H9 (cell line): ENCODE measurements at regions not wholly inside any gene's neighbourhood (a gene's known extent, or its start where the extent isn't known, plus 50 kb on each side); places are given as distances from the start of the nearest gene placed in this dataset.

Experiments
- DNase-seq: peaks from one replicate; pipeline ENCODE4 v3.0.0-alpha.2; 2017
- H2AFZ ChIP-seq: one replicate; pipeline ENCODE4 v1.6.1; 2013; ENCODE audit warnings: mild to moderate bottlenecking, low read length, control low read depth, moderate library complexity
- H2AK5ac ChIP-seq: 2 replicates; pipeline ENCODE4 v1.6.1; 2013; ENCODE audit warnings: low read length, control low read depth, mixed read lengths; ENCODE audit not compliant: insufficient read length
- H2BK120ac ChIP-seq: one replicate; pipeline ENCODE4 v1.6.1; 2013; ENCODE audit warnings: low read depth, mild to moderate bottlenecking, low read length, control low read depth, inconsistent platforms; ENCODE audit not compliant: poor library complexity, severe bottlenecking
- H2BK12ac ChIP-seq: 2 replicates; pipeline ENCODE4 v1.6.1; 2013; ENCODE audit warnings: low read length, control low read depth, mixed read lengths, low read depth; ENCODE audit not compliant: insufficient read length
- H2BK15ac ChIP-seq: 2 replicates; pipeline ENCODE4 v1.6.1; 2013; ENCODE audit warnings: low read depth, low read length, control low read depth
- H2BK20ac ChIP-seq: one replicate; pipeline ENCODE4 v1.6.1; 2013; ENCODE audit warnings: low read depth, mild to moderate bottlenecking, low read length, control low read depth, inconsistent platforms; ENCODE audit not compliant: poor library complexity, severe bottlenecking
- H2BK5ac ChIP-seq: 2 replicates; pipeline ENCODE4 v1.6.1; 2013; ENCODE audit warnings: low read length, control low read depth, mixed read lengths; ENCODE audit not compliant: insufficient read length
- H3K14ac ChIP-seq: 2 replicates; pipeline ENCODE4 v1.6.1; 2013; ENCODE audit warnings: low read length, control low read depth; ENCODE audit not compliant: insufficient read depth
- H3K18ac ChIP-seq: 2 replicates; pipeline ENCODE4 v1.6.1; 2013; ENCODE audit warnings: low read depth, mild to moderate bottlenecking, mixed read lengths, low read length, control low read depth; ENCODE audit not compliant: insufficient read length
- H3K23ac ChIP-seq: 2 replicates; pipeline ENCODE4 v1.6.1; 2013; ENCODE audit warnings: low read length, control low read depth, mixed read lengths, low read depth; ENCODE audit not compliant: insufficient read length
- H3K23me2 ChIP-seq: 2 replicates; pipeline ENCODE4 v1.6.1; 2013; ENCODE audit warnings: low read depth, mild to moderate bottlenecking, mixed read lengths, low read length, control low read depth; ENCODE audit not compliant: insufficient read length, poor library complexity, severe bottlenecking
- H3K27ac ChIP-seq: 2 replicates; pipeline ENCODE4 v1.5.1; 2013; ENCODE audit warnings: low read length, control low read depth, mixed read lengths, low read depth; ENCODE audit not compliant: insufficient read length
- H3K27me3 ChIP-seq: 2 replicates; pipeline ENCODE4 v1.6.1; 2013; ENCODE audit warnings: low read length, control low read depth, inconsistent platforms; ENCODE audit not compliant: insufficient read depth
- H3K4ac ChIP-seq: 2 replicates; pipeline ENCODE4 v1.6.1; 2013; ENCODE audit warnings: low read depth, mild to moderate bottlenecking, control low read depth, inconsistent platforms, low read length, moderate library complexity
- H3K4me1 ChIP-seq: 2 replicates; pipeline ENCODE4 v1.6.1; 2013; ENCODE audit warnings: low read length, control low read depth, inconsistent platforms; ENCODE audit not compliant: insufficient read depth
- H3K4me2 ChIP-seq: 2 replicates; pipeline ENCODE4 v1.6.1; 2013; ENCODE audit warnings: low read length, control low read depth, mixed read lengths; ENCODE audit not compliant: insufficient read length, insufficient read depth
- H3K56ac ChIP-seq: 2 replicates; pipeline ENCODE4 v1.6.1; 2013; ENCODE audit warnings: low read depth, mild to moderate bottlenecking, mixed read lengths, low read length, control low read depth; ENCODE audit not compliant: insufficient read length
- H3K79me1 ChIP-seq: 2 replicates; pipeline ENCODE4 v1.6.1; 2013; ENCODE audit warnings: low read depth, mild to moderate bottlenecking, moderate library complexity, low read length, control low read depth, inconsistent platforms; ENCODE audit not compliant: insufficient read depth, poor library complexity, severe bottlenecking
- H3K79me2 ChIP-seq: 2 replicates; pipeline ENCODE4 v1.6.1; 2013; ENCODE audit warnings: low read length, control low read depth, inconsistent platforms; ENCODE audit not compliant: insufficient read depth
- H3K9ac ChIP-seq: 2 replicates; pipeline ENCODE4 v1.6.1; 2013; ENCODE audit warnings: low read length, control low read depth, mixed read lengths; ENCODE audit not compliant: insufficient read length; ENCODE audit errors: extremely low read depth
- H3K9me3 ChIP-seq: one replicate; pipeline ENCODE4 v1.6.1; 2013; ENCODE audit warnings: low read depth, low read length, inconsistent platforms; ENCODE audit not compliant: control insufficient read depth
- H3T11ph ChIP-seq: one replicate; pipeline ENCODE4 v1.6.1; 2013; ENCODE audit warnings: mild to moderate bottlenecking, low read length, control low read depth, inconsistent platforms
- H4K20me1 ChIP-seq: one replicate; pipeline ENCODE4 v1.6.1; 2013; ENCODE audit not compliant: control insufficient read depth, insufficient read length, insufficient read depth
- H4K5ac ChIP-seq: 2 replicates; pipeline ENCODE4 v1.6.1; 2013; ENCODE audit warnings: low read depth, mild to moderate bottlenecking, mixed read lengths, low read length, control low read depth; ENCODE audit not compliant: insufficient read length
- H4K8ac ChIP-seq: replicated peaks from 2 replicates; pipeline ENCODE4 v1.6.1; 2013; ENCODE audit warnings: low read length, control low read depth, mixed read lengths, low read depth; ENCODE audit not compliant: insufficient read length
- H4K91ac ChIP-seq: 2 replicates; pipeline ENCODE4 v1.6.1; 2013; ENCODE audit warnings: low read depth, mild to moderate bottlenecking, moderate library complexity, mixed read lengths, low read length, control low read depth; ENCODE audit not compliant: insufficient read length
- H3K27ac Mint-ChIP-seq, 3 experiments: 2 replicates in 2 of 3; 3 replicates in 1 of 3; pipeline ENCODE4 v1.8.0; 2020 to 2021; ENCODE audit warnings: mixed read lengths in 3 of 3, mild to moderate bottlenecking in 1 of 3, moderate library complexity in 1 of 3
- H3K27me3 Mint-ChIP-seq: 2 replicates; pipeline ENCODE4 v1.8.0; 2021; ENCODE audit warnings: low read depth, mild to moderate bottlenecking, moderate library complexity, mixed read lengths
- H3K36me3 Mint-ChIP-seq, 3 experiments: 2 replicates in 2 of 3; 3 replicates in 1 of 3; pipeline ENCODE4 v1.8.0; 2020 to 2021; ENCODE audit warnings: low read depth in 3 of 3, mixed read lengths in 3 of 3; ENCODE audit not compliant: insufficient read depth in 1 of 3
- H3K4me1 Mint-ChIP-seq, 2 experiments: 2 replicates each; pipeline ENCODE4 v1.8.0; 2020; ENCODE audit warnings: mixed read lengths in 2 of 2
- H3K4me3 Mint-ChIP-seq, 2 experiments: 2 replicates in 1 of 2; 3 replicates in 1 of 2; pipeline ENCODE4 v1.8.0; 2020 to 2021; ENCODE audit warnings: mild to moderate bottlenecking in 2 of 2, mixed read lengths in 2 of 2, moderate library complexity in 1 of 2
- H3K9me3 Mint-ChIP-seq, 2 experiments: 2 replicates in 1 of 2; 3 replicates in 1 of 2; pipeline ENCODE4 v1.8.0; 2020; ENCODE audit warnings: mild to moderate bottlenecking in 2 of 2, mixed read lengths in 2 of 2, moderate library complexity in 1 of 2
- WGBS: extraction: QIAGEN DNeasy Blood & Tissue Kit; methylation state at CpG from one replicate; pipeline ENCODE4 v1.1.7; 2013; ENCODE audit warnings: missing lambda C conversion rate, low lambda C conversion rate, mixed read lengths; ENCODE audit not compliant: insufficient read length; ENCODE audit errors: extremely low coverage; 5-methylcytosine and 5-hydroxymethylcytosine counted together
- TF ChIP-seq, protein P1 (sequence below): fragments of 200-600 bp; sonication (generic); conservative IDR thresholded peaks from 3 replicates; pipeline ENCODE4 v1.8.0; 2021; ENCODE audit warnings: antibody characterized with exemption, mild to moderate bottlenecking

DNA sequence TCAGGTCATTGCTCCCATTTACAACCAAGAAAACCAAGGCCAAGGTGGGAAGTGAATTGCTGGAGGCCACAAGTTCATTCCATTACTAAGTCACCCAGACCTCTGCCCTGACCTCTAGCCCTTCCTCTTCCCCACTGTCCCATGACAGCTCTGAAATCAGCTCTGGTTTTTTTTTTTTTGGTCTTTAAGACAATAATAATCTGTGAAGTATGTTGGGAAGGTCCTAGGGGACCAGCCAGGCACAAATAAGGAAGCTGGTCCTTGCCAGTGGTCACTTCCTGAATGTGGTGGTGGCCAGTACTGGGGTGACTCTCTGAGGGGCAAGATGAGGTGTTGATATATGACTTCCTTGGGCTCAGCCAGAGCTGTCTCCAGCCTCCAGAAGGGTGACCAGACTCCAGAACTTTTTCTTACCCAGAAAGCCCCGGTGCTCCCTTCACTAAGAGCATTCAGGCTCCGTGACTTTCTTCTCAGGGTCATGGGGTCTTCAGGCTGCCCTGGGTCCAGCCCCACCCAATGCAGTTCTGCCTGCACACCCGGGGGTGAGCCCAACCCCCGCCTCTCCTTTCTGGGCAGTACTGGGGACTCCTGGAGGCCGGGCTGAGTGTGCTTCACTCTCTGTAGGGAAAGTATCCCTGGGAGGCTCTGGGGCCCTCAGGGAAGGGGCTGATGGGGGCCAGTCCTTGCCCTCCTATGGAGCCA is 159.6 kb downstream of the PTPRU start:
- H3K27me3 ChIP-seq = no peaks in the 10 kb centered on the region
- DNase-seq = no peak
- Mint-ChIP-seq H3K4me1 (peaks cover 2 to 3% of the 10 kb centered on the region in 2 experiments; a peak in 1 of 4 replicates), H3K36me3 (peaks cover 0 to 7% (median 0%) of the 10 kb centered on the region in 3 experiments; a peak in 2 of 7 replicates), H3K27me3 (peaks cover 4% of the 10 kb centered on the region), H3K27ac (no peak overlapping the region), H3K4me3 (no peak overlapping the region), H3K9me3 (peaks cover 8 to 12% of the 10 kb centered on the region in 2 experiments; a peak in 4 of 5 replicates)
- H4K20me1 ChIP-seq = no peaks in the 10 kb centered on the region
- H3K56ac ChIP-seq = no peak overlapping the region
- no peak overlapping the region for H3K4me2 ChIP-seq
- H2BK12ac ChIP-seq = no peak overlapping the region
- H2BK20ac ChIP-seq = no peak overlapping the region
- no peak overlapping the region for H3K27ac ChIP-seq
- TF ChIP-seq, protein P1, sequence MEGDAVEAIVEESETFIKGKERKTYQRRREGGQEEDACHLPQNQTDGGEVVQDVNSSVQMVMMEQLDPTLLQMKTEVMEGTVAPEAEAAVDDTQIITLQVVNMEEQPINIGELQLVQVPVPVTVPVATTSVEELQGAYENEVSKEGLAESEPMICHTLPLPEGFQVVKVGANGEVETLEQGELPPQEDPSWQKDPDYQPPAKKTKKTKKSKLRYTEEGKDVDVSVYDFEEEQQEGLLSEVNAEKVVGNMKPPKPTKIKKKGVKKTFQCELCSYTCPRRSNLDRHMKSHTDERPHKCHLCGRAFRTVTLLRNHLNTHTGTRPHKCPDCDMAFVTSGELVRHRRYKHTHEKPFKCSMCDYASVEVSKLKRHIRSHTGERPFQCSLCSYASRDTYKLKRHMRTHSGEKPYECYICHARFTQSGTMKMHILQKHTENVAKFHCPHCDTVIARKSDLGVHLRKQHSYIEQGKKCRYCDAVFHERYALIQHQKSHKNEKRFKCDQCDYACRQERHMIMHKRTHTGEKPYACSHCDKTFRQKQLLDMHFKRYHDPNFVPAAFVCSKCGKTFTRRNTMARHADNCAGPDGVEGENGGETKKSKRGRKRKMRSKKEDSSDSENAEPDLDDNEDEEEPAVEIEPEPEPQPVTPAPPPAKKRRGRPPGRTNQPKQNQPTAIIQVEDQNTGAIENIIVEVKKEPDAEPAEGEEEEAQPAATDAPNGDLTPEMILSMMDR = no peak
- H3K14ac ChIP-seq = no peak overlapping the region
- no peak overlapping the region for H4K8ac ChIP-seq
- H3K79me1 ChIP-seq = no peaks in the 10 kb centered on the region
- H3K79me2 ChIP-seq = no peaks in the 10 kb centered on the region
- no CpG with 5 or more reads among the region's 5 CpGs for WGBS
- no peak overlapping the region for H3K9ac ChIP-seq
- no peak overlapping the region for H3K4ac ChIP-seq
- H4K5ac ChIP-seq = no peak overlapping the region
- H3K23me2 ChIP-seq = no peaks in the 10 kb centered on the region
- no peaks in the 10 kb centered on the region for H3K4me1 ChIP-seq
- H3K18ac ChIP-seq = no peak overlapping the region
- H2BK15ac ChIP-seq = no peak overlapping the region
- H3K23ac ChIP-seq = no peak overlapping the region
- no peak overlapping the region for H4K91ac ChIP-seq
- no peak overlapping the region for H2BK120ac ChIP-seq
- no peak overlapping the region for H2AK5ac ChIP-seq
- no peak overlapping the region for H2AFZ ChIP-seq
- H2BK5ac ChIP-seq = no peak overlapping the region
- no peak overlapping the region for H3T11ph ChIP-seq
- H3K9me3 ChIP-seq = no peaks in the 10 kb centered on the region
